HG03280 (cell line): ENCODE measurements at regions not wholly inside any gene's neighbourhood (a gene's known extent, or its start where the extent isn't known, plus 50 kb on each side); places are given as distances from the start of the nearest gene placed in this dataset.

Source experiments
- ATAC-seq: cut with Tn5 transposase; IDR thresholded peaks from one replicate; pipeline ENCODE4 v1.9.1; 2021; ENCODE audit warnings: mild to moderate bottlenecking, moderate library complexity; ENCODE audit not compliant: unreplicated experiment

DNA sequence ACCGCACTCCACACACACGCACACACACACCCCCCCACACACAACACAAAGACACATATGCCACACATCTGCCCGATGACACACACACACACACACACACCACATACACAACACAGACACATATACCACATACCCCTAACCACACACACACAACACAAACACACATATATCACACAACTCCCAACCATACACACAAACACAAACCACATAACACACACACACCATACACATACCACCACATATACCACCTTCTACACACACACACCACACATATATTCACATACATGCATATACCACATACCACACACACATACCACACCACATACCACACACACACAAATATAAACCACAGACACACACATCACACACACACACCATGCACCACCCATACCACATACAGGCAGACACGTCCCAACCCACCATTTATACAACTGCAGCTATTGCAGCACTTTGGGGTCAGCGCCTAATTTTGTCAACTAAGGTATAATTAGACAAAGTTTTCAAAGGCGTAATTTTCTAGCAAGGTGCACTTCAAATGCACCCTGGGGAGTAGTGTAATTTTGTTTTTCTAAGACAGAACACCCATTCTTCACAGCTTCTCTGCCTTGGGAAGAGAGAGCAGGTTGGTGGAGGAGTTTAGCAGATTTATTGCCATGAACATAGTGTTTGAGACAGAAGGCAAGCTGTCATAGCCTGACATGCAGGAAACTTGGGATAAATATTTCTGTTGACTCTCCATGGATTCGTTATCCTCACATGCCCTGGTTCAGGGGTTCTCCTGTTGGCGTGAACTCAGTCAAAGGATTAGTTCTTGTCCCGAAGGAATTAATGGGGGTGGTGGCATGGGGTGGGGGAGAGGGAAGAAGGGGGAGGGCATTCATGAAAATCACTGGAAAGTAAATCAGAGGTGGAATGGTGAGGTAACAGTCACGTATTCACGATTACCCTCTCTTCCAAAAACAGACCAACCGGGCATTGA, 416.1 kb downstream of the LPIN1 start:
- no peak for ATAC-seq

DNA sequence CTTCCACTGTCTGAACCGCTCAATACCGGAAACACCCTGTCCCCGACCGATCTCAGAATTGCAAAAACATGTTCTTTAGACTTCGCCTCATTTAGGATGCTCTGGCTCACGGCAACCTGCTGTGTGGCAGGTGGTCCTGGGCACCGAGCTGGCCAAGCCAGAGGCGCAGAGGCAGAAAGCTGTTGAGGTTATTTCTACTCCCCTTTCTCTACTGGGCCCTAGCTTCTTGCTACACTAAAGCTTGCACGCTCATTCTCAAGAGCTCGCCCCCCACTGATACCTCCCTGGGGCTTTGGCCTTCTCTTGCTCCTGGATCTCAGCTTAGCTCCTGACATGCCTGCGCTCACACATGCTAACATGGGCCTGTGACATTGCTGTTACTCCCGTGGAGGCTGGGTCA, 417.4 kb downstream of the LPIN1 start:
- ATAC-seq: no peak

DNA sequence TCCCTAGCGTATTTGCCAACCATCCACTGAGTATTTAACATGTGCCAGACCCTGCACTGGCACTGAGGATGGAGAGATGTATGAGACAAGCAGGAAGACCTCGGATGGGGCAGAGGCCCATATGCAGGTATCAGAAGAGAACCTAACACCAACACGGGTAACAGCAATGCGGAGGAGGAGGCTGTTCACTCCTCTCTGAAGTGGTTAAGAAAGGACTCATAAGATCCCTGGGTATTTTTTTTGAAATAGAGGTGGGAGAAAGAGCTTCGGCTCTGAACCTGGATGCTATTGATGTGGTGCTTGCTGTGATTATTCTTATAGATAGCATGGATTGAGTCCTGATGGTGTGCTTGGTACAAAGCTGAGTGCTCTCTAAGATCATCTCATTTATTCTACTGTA, 418.3 kb downstream of the LPIN1 start:
- no peak for ATAC-seq

DNA sequence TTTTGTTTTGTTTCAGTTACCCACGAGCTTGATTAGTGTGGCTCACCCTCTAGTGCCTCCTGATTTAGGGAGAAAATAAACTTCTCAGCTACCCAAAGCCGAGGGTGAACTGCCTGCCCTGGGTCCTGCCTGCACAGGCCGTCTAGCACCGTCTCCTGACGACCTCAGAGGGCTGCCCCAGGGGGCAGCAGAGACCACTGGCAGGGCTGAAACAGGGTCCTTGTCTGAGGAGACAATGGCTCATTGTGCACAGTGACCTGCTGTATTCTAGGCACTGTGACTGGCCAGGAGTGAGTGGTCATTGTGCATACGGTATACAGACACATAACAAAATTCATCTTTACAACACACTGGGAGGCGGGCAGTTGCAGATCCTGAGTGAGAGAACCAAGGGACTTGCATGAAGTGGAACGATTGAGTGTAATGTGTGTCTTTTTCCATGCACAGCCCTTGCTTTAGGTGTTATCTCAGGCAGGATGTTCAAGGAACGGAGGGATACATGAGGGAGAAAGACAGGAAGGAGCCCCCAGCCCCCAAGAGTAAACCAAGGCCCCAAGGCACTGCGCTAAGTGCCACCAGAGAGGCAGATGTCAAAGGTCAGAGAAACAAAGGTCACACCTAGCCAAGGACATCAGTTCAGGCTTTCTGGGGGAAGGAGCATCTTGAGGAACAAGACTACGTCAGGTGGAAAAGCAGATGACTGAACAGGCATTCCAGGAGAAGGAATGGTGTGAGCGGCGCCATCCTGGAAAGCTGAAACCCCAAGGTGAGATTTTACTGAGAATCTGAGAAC, 421.3 kb downstream of the LPIN1 start:
- no peak for ATAC-seq

DNA sequence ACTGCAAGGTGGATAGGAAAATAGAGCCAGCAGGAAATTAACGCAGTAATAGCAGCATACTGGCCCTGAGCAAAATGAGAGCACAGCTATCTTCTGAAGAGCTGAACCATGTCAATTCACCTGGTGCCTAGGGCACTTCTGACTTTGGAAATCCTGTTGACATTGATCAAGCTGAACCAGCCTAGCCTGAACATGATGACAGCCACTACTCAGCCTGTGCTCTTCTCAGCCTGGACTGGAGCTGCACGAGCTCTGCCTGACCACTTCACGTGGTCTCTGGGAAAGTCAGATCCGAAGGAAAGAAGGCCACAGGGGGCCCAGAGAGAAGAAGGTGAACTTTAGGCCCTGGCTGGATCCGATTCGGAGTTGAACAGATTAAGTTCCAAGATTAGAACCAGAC, 421.9 kb downstream of the LPIN1 start:
- ATAC-seq: no peak

DNA sequence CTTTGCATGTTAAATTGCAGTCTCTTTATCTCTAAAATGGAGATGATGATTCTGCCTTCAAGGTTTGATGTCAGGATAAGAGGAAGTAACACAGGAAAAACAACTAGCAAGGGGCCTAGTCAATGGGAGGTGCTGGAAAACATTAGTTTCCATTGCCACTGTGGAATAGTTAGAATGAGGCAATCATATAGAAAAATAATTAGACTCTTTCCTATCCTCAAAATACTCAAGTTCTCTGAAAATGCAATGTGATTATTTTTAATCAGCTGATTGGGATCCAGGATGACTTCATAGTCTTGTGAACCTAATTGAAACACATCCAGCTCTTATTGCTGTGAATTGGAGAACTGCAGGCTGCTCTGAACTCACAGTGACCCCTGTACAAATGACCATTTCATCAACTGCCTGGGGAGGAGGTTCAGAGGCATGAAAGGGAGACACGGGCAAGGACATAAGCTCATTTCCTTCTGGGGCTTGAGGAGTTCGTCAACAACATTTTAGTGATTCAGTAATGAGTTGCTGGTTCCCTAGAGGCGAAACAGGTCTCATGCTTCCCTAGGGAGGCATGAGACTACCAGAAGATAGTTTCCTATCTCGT, 422.5 kb downstream of the LPIN1 start:
- ATAC-seq: no peak

DNA sequence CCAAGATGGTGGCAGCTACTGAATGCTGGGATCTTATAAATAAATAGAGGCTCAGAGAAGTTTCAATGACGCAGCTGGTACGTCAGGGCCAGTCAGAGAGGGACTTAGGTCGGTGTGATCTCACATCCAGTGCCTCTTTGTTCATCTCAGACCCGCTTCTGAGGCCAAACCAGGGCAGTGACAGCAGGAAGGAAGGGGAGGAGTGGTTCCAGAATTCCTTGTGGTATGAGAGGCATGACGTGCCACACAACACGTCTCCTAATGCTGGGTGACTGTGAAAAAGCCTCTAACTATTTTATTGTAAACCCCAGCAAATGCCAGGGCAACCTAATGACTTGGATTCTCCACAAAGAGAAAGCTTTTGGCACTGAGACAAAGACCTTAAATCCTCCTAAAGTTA, 423.3 kb downstream of the LPIN1 start:
- ATAC-seq: no peak

DNA sequence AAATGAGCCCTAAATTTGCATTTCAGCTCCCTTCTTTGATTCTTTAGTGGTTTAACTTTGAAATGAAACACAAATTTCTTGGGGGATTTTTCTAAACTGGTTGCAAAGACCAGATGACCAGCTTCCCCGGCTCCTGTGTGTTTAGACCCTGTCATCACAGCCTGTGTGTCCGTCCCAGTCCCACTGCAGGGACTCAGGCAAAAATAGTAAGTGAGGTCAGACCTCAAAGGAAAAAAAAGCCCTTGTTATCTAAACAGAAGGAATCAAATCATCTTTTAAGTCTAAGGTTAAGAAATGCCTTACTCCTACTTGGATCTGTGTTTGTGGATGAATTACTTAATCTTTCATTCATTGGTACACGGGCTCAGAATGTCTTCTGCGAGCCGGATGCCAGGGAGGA, 423.7 kb downstream of the LPIN1 start:
- ATAC-seq: no peak

DNA sequence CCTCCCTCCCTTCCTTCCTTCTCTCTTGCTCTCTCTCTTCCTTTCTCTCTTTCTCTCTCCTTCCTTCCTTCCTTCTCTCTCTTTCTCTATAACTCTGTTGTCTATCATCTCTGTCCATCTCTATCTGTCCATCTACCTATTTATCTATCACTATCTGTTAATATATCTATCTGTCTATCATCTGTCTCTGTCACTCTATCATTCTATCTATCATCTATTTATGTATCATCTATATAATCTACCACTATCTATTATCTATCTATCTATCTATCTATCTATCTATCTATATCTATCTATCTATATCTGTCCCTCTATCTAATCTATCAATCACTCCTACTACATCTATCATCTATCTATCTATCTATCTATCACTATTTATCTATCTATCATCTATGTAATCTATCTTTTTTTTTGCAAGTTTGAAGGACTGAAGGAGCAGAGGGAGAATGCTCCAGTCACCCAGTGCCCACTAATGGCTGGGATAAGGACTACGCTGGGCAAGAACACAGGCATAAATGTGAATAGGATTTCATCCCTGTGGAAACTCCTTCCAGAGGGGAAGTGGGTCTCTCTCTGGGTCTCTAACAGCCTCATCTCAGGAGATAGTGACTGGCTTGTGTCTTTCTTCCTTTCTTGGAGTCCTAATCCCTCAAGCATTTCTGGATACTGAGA, 427.0 kb downstream of the LPIN1 start:
- ATAC-seq: no peak

DNA sequence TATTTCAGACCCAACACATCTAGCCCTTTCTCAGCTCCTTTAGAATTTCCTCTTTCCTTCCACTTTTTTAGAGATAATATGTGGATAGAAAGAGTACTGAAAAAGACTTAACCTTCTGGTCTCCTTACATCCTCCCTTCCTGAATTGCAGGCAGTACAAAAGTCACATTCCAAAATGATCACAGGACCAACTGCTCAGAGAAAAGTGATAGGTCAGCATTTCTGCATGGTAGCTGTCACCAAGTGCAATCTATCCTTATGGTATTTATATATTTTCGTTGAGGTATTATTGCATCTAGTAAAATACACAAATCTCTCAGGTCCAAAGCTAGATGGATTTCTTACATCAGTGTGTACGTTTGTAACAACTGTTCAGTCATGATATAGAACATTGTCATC, 427.5 kb downstream of the LPIN1 start:
- no peak for ATAC-seq

DNA sequence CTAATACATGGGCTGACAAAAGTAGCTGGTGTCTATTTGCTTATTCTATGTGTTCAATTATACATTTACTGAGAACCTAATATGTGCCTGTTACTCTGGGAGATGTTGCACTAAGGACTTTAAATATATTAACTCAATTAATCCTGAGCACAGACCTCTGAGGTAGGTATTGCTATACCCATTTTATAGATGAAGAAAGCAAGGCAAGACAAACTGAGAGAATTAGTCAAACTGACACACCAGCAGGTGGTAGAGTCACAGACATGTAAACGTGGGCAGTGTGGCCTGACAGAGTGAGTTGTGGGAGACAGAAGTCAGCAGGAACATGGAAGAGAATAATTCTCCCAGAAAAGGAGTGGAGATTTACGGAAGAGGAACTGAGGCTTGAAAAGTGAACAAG, 428.9 kb downstream of the LPIN1 start:
- ATAC-seq: no peak

DNA sequence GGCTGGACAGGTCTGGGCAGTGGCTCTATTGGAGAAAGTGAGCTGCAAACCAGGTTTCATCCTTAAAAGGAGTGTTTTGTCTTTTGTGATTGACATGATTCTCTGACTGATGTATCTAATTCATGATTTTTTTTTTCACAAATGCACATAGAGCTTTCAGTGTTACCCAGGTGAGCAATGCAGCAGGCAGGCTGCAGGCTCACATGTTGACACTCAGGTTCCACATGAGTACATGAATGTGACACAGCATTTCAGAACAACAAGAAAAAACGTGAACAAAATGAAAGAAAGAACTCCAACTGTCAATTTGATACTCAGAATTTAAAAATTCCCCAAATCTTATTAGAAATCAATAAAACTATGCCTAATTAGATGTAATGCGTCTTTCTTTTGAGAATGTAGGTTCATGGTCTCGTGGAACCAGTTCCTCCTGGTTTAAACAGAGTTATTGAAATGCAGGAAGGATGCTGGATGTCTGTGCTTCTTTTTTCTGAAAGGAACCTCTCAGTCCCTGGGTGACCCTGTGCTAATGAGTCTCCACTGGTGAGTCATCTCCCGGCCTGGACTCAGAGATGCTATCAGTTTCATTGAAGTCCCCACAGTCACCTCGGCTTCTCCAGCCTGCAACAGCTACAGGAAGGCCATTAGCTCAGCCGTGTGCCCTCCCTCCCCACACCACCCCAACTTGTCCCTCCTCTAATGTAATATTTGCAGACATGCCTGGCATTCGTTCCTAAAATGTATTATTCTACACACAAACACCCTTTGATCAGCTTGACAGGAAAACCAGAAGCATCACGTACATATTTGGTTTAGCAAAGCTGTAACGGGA, 430.4 kb downstream of the LPIN1 start:
- ATAC-seq: peak; percentile 85

DNA sequence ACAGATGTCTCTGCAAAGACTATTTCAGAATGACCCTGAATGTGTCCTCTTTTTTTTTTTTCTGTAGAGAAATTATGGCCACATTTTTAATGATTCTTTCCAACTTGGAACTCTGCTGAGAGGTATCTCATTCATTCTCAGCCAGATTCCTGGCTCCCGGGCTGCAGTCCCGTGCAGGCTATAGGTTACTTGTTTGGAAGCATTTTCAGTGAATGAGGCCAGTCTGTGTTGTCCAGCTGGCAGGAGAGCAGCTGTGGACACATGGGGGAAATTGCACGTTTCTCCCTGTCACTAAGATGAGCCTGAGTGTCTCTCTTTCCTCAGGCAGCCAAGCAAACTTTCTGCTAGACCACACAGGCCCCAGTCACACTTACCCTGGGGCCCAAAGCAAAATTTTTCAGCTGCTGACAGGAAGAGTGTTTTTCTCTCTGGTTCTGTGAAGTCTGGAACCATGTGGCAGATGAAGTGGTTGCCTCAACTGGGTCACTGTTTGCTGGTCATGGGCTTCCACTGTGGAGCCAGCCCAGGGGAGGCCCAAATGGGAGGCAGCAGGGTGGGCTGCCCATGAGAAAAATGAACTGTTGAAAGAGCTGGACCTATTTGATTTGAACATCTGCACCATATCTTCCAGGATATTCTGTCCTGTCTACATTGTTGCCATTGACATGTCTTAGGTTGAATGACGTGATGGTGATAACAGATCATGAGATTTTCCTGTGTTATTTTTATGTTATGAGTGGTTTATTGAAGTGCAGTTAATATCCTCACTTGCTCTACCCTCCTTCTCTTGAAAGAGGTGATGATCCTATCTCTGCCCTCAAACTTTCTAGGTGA, 431.2 kb downstream of the LPIN1 start:
- peak; percentile 47 for ATAC-seq

DNA sequence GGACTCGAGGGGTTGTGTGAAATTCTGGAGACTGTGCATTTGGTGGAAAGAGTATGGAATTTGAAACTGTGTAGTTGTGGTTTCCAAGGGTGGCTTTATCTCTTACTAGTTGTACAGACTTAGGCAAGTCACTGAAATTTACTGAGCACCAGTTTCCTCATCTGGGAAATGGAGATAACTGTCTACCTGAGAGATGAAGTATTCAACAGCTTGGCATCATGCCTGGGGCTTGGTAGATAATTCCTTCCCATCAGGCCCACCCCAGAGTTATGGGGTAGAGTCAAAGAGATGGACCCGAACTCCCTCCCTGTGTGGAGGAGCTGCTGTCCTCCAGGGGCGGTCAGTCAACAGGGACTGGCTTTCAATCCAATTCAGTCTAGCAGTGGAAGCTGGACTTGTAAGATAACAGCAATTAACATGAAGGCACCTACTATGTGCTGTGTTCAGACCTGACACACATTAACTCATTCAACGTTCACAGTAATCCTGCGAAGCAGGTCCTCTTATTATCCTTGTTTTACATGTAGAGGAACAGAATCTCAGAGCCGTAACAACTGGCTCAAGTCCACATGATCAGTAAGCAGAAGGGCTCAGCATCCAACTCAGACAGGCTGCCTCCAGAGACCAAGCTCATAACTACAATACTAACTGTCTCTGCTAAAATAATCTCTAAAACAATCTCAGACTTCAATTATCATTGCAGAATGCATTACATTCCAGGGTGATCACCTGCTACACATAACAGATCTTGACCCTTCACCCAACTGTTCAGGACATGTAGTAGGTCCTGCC, 432.1 kb downstream of the LPIN1 start:
- ATAC-seq: no peak

DNA sequence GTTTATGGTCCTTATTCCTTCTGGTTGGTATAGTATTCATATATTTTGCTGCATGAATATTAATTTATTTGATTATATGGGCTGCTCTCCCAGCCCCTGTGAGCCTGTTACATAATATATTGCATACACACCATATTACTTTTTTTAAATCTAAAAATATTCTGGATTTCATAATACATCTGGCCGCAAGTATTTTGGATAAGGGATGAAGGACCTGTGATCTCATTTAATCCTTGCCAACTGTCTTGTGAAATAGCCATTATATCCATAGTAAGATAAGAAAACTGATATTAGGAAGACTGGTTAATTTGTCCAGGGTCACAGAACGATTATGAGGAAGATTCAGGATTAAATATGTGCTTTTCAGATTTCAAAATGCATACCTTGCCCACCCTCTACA, 433.6 kb downstream of the LPIN1 start:
- ATAC-seq: no peak

DNA sequence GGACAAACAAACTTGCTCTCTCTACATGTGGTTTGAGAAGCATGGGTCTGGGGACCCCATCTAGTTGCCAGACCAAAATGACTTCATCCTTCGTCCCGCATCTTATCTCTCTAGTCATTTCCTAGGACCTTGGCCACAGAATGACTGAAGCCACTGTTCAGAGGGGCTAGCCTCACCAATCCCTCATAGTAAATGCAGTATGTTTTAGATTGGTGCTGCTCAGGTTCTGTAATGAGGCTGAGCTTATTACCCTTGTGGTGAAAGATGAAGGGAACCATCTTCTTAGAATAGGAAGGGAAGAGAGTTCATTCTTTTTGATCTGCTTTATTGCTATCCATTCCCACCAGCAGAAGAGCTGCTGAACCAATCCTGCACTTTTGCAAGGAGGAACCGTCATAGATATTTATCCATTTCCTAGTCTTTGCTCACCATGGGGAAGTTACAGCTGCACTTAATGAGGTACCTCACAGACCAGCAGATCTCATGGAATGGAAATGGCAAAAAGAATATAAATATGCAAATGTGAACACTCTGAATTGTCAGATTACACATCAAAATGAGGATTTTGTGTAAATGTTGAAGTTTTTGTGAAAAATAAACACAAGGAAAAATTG, 436.7 kb downstream of the LPIN1 start:
- no peak for ATAC-seq

DNA sequence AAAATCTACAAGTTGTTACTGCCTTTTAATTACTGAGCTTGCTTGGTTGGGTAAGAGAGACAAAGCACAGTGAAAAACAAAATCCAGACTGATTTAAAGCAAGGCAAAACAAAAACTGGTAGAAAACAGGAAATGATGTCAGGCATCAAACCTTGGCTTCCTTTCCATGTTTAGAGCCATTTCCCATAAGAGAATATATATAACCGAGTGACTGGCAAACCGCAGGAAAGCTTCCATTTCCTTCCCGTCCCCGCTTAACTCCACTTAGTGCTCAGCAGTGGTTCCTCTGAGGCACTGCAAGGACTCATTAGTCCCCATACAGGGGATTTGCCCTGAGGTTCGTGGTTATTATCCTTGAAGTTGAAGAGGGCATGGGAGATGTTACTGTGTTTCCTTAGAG, 446.3 kb downstream of the LPIN1 start:
- ATAC-seq: no peak

DNA sequence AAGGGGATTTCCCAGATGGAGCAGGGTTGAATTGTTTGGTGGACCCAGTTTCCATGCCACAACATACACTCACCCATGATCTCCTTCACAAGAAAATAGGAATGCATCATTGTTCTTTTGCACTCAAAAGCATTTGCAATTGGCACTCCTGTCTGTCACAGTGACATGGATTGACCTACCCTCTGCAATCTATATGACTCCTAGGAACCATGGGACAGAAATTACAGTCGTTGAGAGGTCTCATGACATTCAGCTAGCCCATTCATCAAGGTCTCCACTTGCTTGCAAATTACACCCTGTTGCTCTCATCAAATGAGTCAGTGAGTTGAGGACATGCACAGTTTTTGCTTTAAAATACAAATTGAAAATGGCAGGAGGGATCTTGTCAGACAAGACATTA, 448.5 kb downstream of the LPIN1 start:
- no peak for ATAC-seq
